Astrocyte (in vitro differentiated cells and primary cell): ENCODE measurements at regions not wholly inside any gene's neighbourhood (a gene's known extent, or its start where the extent isn't known, plus 50 kb on each side); places are given as distances from the start of the nearest gene placed in this dataset.
A peak's percentile ranks its signal among the peaks of the same experiment; 100 is the strongest.

Experiments
- DNase-seq: peaks from one replicate; pipeline ENCODE4 v3.0.0-alpha.2; 2010; ENCODE audit warnings: low read depth
- FAIRE-seq: peaks from 2 replicates; lab custom pipeline; 2011; peaks lifted over from hg19 to GRCh38; lab: Jason Lieb, UNC
- H2AFZ ChIP-seq: 2 replicates; pipeline ENCODE4 v1.6.0; 2012; ENCODE audit warnings: low read depth, low read length, inconsistent platforms
- H3K27ac ChIP-seq: 2 replicates; pipeline ENCODE4 v1.5.1; 2011; ENCODE audit warnings: low read depth, low read length, inconsistent platforms
- H3K27me3 ChIP-seq: 2 replicates; pipeline ENCODE4 v1.6.0; 2011; ENCODE audit warnings: low read length, inconsistent platforms; ENCODE audit not compliant: insufficient read depth
- H3K36me3 ChIP-seq: 2 replicates; pipeline ENCODE4 v1.5.1; 2011; ENCODE audit warnings: low read length, inconsistent platforms; ENCODE audit not compliant: insufficient read depth
- H3K4me1 ChIP-seq: 2 replicates; pipeline ENCODE4 v1.5.1; 2011; ENCODE audit warnings: low read length, inconsistent platforms; ENCODE audit not compliant: insufficient read depth
- H3K4me2 ChIP-seq: 2 replicates; pipeline ENCODE4 v1.6.0; 2012; ENCODE audit warnings: low read length, inconsistent platforms
- H3K4me3 ChIP-seq: 2 replicates; pipeline ENCODE4 v1.5.1; 2011; ENCODE audit warnings: low read depth, mild to moderate bottlenecking, low read length, inconsistent platforms; ENCODE audit not compliant: insufficient read depth
- H3K79me2 ChIP-seq: 2 replicates; pipeline ENCODE4 v1.6.0; 2012; ENCODE audit warnings: mild to moderate bottlenecking, low read length, inconsistent platforms; ENCODE audit not compliant: insufficient read depth
- H3K9ac ChIP-seq: 2 replicates; pipeline ENCODE4 v1.6.0; 2012; ENCODE audit warnings: mild to moderate bottlenecking, low read length, inconsistent platforms
- H3K9me3 ChIP-seq: 2 replicates; pipeline ENCODE4 v1.5.1; 2012; ENCODE audit warnings: low read depth, mild to moderate bottlenecking, low read length, inconsistent platforms; ENCODE audit not compliant: insufficient read depth
- H4K20me1 ChIP-seq: 2 replicates; pipeline ENCODE4 v1.6.0; 2012; ENCODE audit warnings: low read length, inconsistent platforms; ENCODE audit not compliant: insufficient read depth
- H3K27ac Mint-ChIP-seq: one replicate; pipeline ENCODE4 v1.8.0; 2021; ENCODE audit warnings: mild to moderate bottlenecking, mixed read lengths; ENCODE audit not compliant: unreplicated experiment
- H3K27me3 Mint-ChIP-seq: one replicate; pipeline ENCODE4 v1.8.0; 2021; ENCODE audit warnings: low read depth, mixed read lengths; ENCODE audit not compliant: unreplicated experiment
- H3K36me3 Mint-ChIP-seq: one replicate; pipeline ENCODE4 v1.8.0; 2021; ENCODE audit warnings: low read depth, mixed read lengths; ENCODE audit not compliant: unreplicated experiment
- H3K4me1 Mint-ChIP-seq: one replicate; pipeline ENCODE4 v1.8.0; 2021; ENCODE audit warnings: low read depth, mixed read lengths; ENCODE audit not compliant: unreplicated experiment
- H3K4me3 Mint-ChIP-seq: one replicate; pipeline ENCODE4 v1.8.0; 2021; ENCODE audit warnings: mild to moderate bottlenecking, moderate library complexity, mixed read lengths; ENCODE audit not compliant: unreplicated experiment
- H3K9me3 Mint-ChIP-seq: one replicate; pipeline ENCODE4 v1.8.0; 2021; ENCODE audit warnings: mild to moderate bottlenecking, mixed read lengths; ENCODE audit not compliant: unreplicated experiment
- CTCF ChIP-seq: IDR thresholded peaks from 2 replicates; pipeline ENCODE4 v1.5.1; 2011; ENCODE audit warnings: low read depth, mild to moderate bottlenecking, inconsistent platforms, low read length, moderate library complexity; ENCODE audit not compliant: insufficient read depth
- EZH2 ChIP-seq: IDR thresholded peaks from 2 replicates; pipeline ENCODE4 v1.6.1; 2012; ENCODE audit warnings: mild to moderate bottlenecking, low read length, inconsistent platforms; ENCODE audit not compliant: insufficient read depth

- Histone ChIP-seq H3K4me1 (peaks cover 6% of the 10 kb centered on the region), H3K27me3 (no peaks in the 10 kb centered on the region), H3K79me2 (no peaks in the 10 kb centered on the region), H3K27ac (no peak overlapping the region), H3K9me3 (no peaks in the 10 kb centered on the region), H3K4me2 (no peak overlapping the region), H3K36me3 (no peaks in the 10 kb centered on the region), H2AFZ (no peak overlapping the region), H3K4me3 (no peak overlapping the region), H4K20me1 (no peaks in the 10 kb centered on the region), H3K9ac (no peak overlapping the region)
- peak overlapping the region; percentile 35 for H3K27ac Mint-ChIP-seq
- FAIRE-seq (no peak), DNase-seq (no peak)
- no peaks in the 10 kb centered on the region for H3K27me3 Mint-ChIP-seq
- H3K36me3 Mint-ChIP-seq = no peaks in the 10 kb centered on the region
- H3K4me1 Mint-ChIP-seq = peaks cover 24% of the 10 kb centered on the region
- TF ChIP-seq CTCF (no peak), EZH2 (no peak)
- peak overlapping the region; percentile 36 for H3K4me3 Mint-ChIP-seq
- peaks cover 1% of the 10 kb centered on the region for H3K9me3 Mint-ChIP-seq
Observed at GRCh38 chr14:23827100-23827892, 126.3 kb upstream of the DHRS4 start.

- no peaks in the 10 kb centered on the region for H3K79me2 ChIP-seq
- H3K36me3 ChIP-seq = no peaks in the 10 kb centered on the region
- FAIRE-seq = no peak
- Mint-ChIP-seq H3K27me3 (no peaks in the 10 kb centered on the region), H3K4me1 (peaks cover 24% of the 10 kb centered on the region), H3K9me3 (peaks cover 1% of the 10 kb centered on the region), H3K4me3 (no peak overlapping the region), H3K27ac (peak overlapping the region; percentile 42), H3K36me3 (no peaks in the 10 kb centered on the region)
- H2AFZ ChIP-seq = no peak overlapping the region
- H3K9ac ChIP-seq = no peak overlapping the region
- TF ChIP-seq EZH2 = no peak
- no peak for TF ChIP-seq CTCF
- no peaks in the 10 kb centered on the region for H3K27me3 ChIP-seq
- H4K20me1 ChIP-seq = no peaks in the 10 kb centered on the region
- no peak overlapping the region for H3K27ac ChIP-seq
- no peak overlapping the region for H3K4me3 ChIP-seq
- H3K4me2 ChIP-seq = no peak overlapping the region
- peaks cover 6% of the 10 kb centered on the region for H3K4me1 ChIP-seq
- no peak for DNase-seq
- no peaks in the 10 kb centered on the region for H3K9me3 ChIP-seq
Observed at GRCh38 chr14:23828001-23828400, 125.6 kb upstream of the DHRS4 start.

- no peaks in the 10 kb centered on the region for H3K79me2 ChIP-seq
- no peaks in the 10 kb centered on the region for H3K36me3 ChIP-seq
- Mint-ChIP-seq H3K36me3 (no peaks in the 10 kb centered on the region), H3K9me3 (peaks cover 1% of the 10 kb centered on the region), H3K27ac (no peak overlapping the region), H3K4me1 (peaks cover 24% of the 10 kb centered on the region), H3K27me3 (no peaks in the 10 kb centered on the region), H3K4me3 (no peak overlapping the region)
- FAIRE-seq (no peak), DNase-seq (no peak)
- no peaks in the 10 kb centered on the region for H4K20me1 ChIP-seq
- peaks cover 6% of the 10 kb centered on the region for H3K4me1 ChIP-seq
- no peak overlapping the region for H3K27ac ChIP-seq
- H3K9me3 ChIP-seq = no peaks in the 10 kb centered on the region
- H3K9ac ChIP-seq = no peak overlapping the region
- TF ChIP-seq CTCF = no peak
- no peak for TF ChIP-seq EZH2
- H3K4me3 ChIP-seq = no peak overlapping the region
- no peak overlapping the region for H3K4me2 ChIP-seq
- no peaks in the 10 kb centered on the region for H3K27me3 ChIP-seq
- no peak overlapping the region for H2AFZ ChIP-seq
Observed at GRCh38 chr14:23828616-23829015, 125.0 kb upstream of the DHRS4 start.
